OCI-LY7 (cell line): ENCODE measurements at regions not wholly inside any gene's neighbourhood (a gene's known extent, or its start where the extent isn't known, plus 50 kb on each side); places are given as distances from the start of the nearest gene placed in this dataset.

Source experiments
- CTCF ChIP-seq: fragments of 200-600 bp; sonication (generic); conservative IDR thresholded peaks from 2 replicates; pipeline ENCODE4 v1.5.1; 2014; ENCODE audit warnings: mild to moderate bottlenecking, antibody characterized with exemption, low read length, moderate library complexity, mixed read lengths
- EZH2phosphoT487 ChIP-seq: fragments of 200-600 bp; sonication (generic); IDR thresholded peaks from 2 replicates; pipeline ENCODE4 v1.6.1; 2018; ENCODE audit warnings: low read depth, borderline replicate concordance, mild to moderate bottlenecking, mixed run types, antibody characterized with exemption, low read length, moderate library complexity, mixed read lengths

DNA sequence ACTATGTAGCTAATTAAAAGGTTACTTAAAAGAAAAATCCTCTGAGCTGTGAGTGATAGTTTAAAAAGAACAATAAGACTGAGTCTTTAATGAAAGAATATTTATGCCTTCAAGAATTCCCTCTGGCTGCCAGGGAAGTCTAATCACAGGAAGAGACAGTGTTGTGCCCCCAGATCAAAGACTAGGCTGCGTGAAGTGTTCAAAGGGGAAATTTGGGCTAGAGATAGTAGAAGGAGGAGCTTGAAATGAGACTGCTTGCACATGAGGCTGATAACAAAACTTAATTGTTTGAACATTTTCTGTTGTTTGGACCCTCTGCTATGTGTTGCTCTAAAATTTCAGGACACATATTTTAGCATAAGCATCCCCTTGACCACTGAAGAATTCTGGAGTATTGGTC, 99.7 kb upstream of the MTNR1B start:
- TF ChIP-seq CTCF, result no peak
- TF ChIP-seq EZH2phosphoT487, result no peak
